ENCODE measurements at regions not wholly inside any gene's neighbourhood (a gene's known extent, or its start where the extent isn't known, plus 50 kb on each side); places are given as distances from the start of the nearest gene placed in this dataset.

GRCh38 chr4:12016729-12017128 lies 588.0 kb upstream of the HS3ST1 start:
- no peak for TF ChIP-seq ZNF274 (IDR thresholded peaks at IDR 0.05; ENCODE audit: low read depth, low read length)
- TF ChIP-seq YY1 (IDR thresholded peaks at IDR 0.05; ENCODE audit: insufficient read depth, insufficient read length) = no peak

Data from NT2/D1 (cell line).